ENCODE measurements at regions not wholly inside any gene's neighbourhood (a gene's known extent, or its start where the extent isn't known, plus 50 kb on each side); places are given as distances from the start of the nearest gene placed in this dataset.
"Not testable (repeated sequence)": the region's sequence is repeated elsewhere in the genome, so short reads cannot be mapped to it uniquely, and the experiment has no call there.

DNA sequence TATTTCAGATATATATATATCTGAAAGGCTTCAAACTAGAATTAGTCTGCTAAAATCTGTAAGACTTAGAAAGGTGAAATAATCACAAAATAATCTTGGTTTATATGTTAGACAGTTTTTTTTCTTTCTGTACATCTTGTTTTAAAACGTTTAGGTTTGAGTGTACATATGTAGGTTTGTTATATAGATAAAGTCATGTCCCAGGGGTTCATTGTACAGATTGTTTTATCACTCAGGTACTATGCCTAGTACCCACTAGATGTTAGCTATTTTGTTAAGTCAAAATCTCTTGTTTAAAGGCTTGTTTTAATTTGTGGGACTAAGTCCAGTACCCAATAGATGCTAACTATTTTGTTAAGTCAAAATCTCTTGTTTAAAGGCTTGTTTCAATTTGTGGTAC lies 1339.0 kb upstream of the CITED2 start:
- H3K27ac Mint-ChIP-seq = no peak overlapping the region
- DNase-seq (no peak), ATAC-seq (replicated peaks) (no peak)
- H3K4me3 Mint-ChIP-seq = no peak overlapping the region
- peaks cover 4 to 5% of the 10 kb centered on the region in 2 donors for H3K36me3 Mint-ChIP-seq
- peaks cover 6 to 14% of the 10 kb centered on the region in 2 donors for H3K9me3 Mint-ChIP-seq
- peaks cover 14 to 25% of the 10 kb centered on the region in 2 donors for H3K27me3 Mint-ChIP-seq
- H3K4me1 Mint-ChIP-seq = peaks cover 3 to 14% of the 10 kb centered on the region in 2 donors

GRCh38 chr6:140711019-140711613 lies 1336.7 kb upstream of the CITED2 start:
- no peak for DNase-seq
- H3K27ac Mint-ChIP-seq = no peak overlapping the region
- H3K36me3 Mint-ChIP-seq = no peaks in the 10 kb centered on the region
- peaks cover 0 to 6% of the 10 kb centered on the region in 2 donors for H3K9me3 Mint-ChIP-seq
- ATAC-seq (replicated peaks) = peak; percentile 87 to 95
- H3K4me1 Mint-ChIP-seq = peaks cover 3 to 14% of the 10 kb centered on the region in 2 donors
- peak overlapping the region in 1 of 2 donors; percentile 11 for H3K4me3 Mint-ChIP-seq
- peaks cover 9 to 19% of the 10 kb centered on the region in 2 donors for H3K27me3 Mint-ChIP-seq

GRCh38 chr6:140708441-140708840 lies 1334.0 kb upstream of the CITED2 start:
- ATAC-seq (replicated peaks) = no peak
- no peak overlapping the region for H3K27ac Mint-ChIP-seq

GRCh38 chr6:140704008-140704407 lies 1329.6 kb upstream of the CITED2 start:
- not testable (repeated sequence) for H3K4me1 Mint-ChIP-seq; DNase-seq; H3K9me3 Mint-ChIP-seq; ATAC-seq (replicated peaks); H3K4me3 Mint-ChIP-seq; H3K36me3 Mint-ChIP-seq; H3K27ac Mint-ChIP-seq
- peaks cover 0 to 15% of the 10 kb centered on the region in 2 donors for H3K27me3 Mint-ChIP-seq

More at GRCh38 chr6:140708441-140708840, 1334.0 kb upstream of the CITED2 start:
- Mint-ChIP-seq H3K9me3 (peaks cover 0 to 9% of the 10 kb centered on the region in 2 donors), H3K4me3 (no peak overlapping the region), H3K27me3 (peaks cover 3 to 25% of the 10 kb centered on the region in 2 donors), H3K4me1 (peaks cover 3 to 14% of the 10 kb centered on the region in 2 donors), H3K36me3 (no peaks in the 10 kb centered on the region)
- DNase-seq = no peak

DNA sequence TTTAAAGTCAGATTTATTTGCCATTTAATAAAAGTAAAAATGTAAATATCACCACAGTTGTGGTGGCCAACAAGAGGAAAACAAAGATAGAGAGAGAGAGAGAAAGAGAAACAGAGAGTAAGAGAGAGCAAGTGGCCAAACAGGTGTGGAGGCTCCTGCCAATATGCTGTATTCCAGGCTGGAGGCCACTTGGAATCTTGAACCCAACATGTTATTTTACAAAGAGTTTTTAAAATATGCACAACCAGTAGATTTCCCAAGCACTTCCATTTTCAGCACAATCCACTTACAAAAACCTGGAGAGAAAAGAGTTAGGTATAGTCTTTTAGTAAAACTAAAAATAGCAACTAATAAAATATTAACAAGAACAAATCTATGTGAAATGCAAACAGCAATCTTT lies 1323.1 kb upstream of the CITED2 start:
- Mint-ChIP-seq H3K27ac (no peak overlapping the region), H3K36me3 (no peaks in the 10 kb centered on the region), H3K27me3 (no peaks in the 10 kb centered on the region), H3K4me1 (no peaks in the 10 kb centered on the region), H3K9me3 (peaks cover 0 to 4% of the 10 kb centered on the region in 2 donors), H3K4me3 (no peak overlapping the region)
- no peak for DNase-seq
- no peak for ATAC-seq (replicated peaks)

DNA sequence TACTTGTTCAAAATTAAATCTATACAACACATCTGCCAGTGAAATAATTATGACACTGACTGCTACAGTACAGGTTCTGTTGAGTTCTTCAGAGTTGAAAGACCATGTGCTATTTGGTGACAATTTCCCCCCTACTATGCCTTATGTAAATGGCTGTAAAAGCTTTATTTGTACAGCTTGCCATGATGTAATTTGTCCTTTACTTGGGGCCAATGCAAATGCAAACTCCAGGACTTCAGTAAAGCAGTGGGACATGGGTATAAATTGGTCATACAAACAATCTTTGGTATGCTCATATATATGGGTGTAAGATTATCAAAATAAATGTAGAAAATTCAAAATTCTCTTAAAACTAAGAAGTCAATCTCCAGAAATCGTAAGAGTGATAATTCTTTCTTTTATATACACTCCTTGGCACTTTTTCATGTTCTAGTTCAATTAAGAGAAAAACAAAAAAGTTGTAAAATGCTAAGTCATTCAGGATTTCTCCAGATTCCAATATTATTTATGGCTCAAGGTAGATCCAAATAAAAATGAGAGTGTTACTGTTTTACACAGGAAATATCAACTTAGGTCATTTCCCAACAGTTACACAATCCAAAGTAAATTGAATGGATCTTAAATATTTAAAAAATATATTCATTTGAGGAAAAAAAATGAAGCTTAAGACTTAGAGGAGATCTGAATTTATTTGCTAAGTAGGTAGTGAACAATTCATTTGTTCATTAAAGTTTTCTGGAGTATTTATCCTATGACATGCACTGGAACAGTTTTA lies 1310.5 kb upstream of the CITED2 start:
- H3K4me3 Mint-ChIP-seq = no peak overlapping the region
- no peak overlapping the region for H3K27ac Mint-ChIP-seq
- no peaks in the 10 kb centered on the region for H3K27me3 Mint-ChIP-seq
- H3K9me3 Mint-ChIP-seq = no peaks in the 10 kb centered on the region
- H3K4me1 Mint-ChIP-seq = no peaks in the 10 kb centered on the region
- ATAC-seq (replicated peaks) = no peak
- H3K36me3 Mint-ChIP-seq = no peaks in the 10 kb centered on the region
- no peak for DNase-seq

GRCh38 chr6:140677781-140678528 lies 1303.5 kb upstream of the CITED2 start:
- peaks cover 6 to 10% of the 10 kb centered on the region in 2 donors for H3K4me1 Mint-ChIP-seq

GRCh38 chr6:140671926-140672325 lies 1297.5 kb upstream of the CITED2 start:
- H3K9me3 Mint-ChIP-seq = no peaks in the 10 kb centered on the region
- peaks cover 0 to 3% of the 10 kb centered on the region in 2 donors for H3K4me1 Mint-ChIP-seq
- DNase-seq (no peak), ATAC-seq (replicated peaks) (peak in 1 of 2 donors; percentile 39)
- no peak overlapping the region for H3K4me3 Mint-ChIP-seq
- H3K27me3 Mint-ChIP-seq = no peaks in the 10 kb centered on the region
- H3K36me3 Mint-ChIP-seq = no peaks in the 10 kb centered on the region
- H3K27ac Mint-ChIP-seq = no peak overlapping the region

More at GRCh38 chr6:140677781-140678528, 1303.5 kb upstream of the CITED2 start:
- ATAC-seq (replicated peaks) (peak; percentile 69 to 72), DNase-seq (no peak)
- Mint-ChIP-seq H3K27ac (no peak overlapping the region), H3K4me3 (no peak overlapping the region), H3K27me3 (peaks cover 0 to 5% of the 10 kb centered on the region in 2 donors), H3K36me3 (no peaks in the 10 kb centered on the region), H3K9me3 (peaks cover 0 to 3% of the 10 kb centered on the region in 2 donors)

DNA sequence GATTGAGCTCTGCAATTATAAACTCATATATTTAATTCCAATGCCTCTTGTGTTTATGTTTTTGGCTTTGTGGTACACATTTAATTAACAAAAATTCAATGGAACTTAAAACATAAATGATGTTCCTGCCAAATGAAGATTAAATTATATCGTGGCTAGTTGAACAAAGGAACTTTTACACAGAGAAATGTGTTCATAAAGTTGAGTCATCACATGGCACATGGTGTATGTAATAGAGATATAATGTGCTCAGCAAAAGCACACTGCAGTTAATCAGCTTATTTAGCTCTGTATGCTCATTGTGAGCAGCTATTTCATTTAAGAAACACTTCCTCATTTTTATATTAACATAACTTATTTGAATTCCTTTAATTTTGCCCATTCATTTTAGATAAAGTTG lies 1295.6 kb upstream of the CITED2 start:
- Mint-ChIP-seq H3K36me3 (no peaks in the 10 kb centered on the region), H3K4me1 (peaks cover 0 to 3% of the 10 kb centered on the region in 2 donors), H3K27ac (no peak overlapping the region), H3K9me3 (no peaks in the 10 kb centered on the region), H3K4me3 (no peak overlapping the region), H3K27me3 (no peaks in the 10 kb centered on the region)
- DNase-seq = no peak
- ATAC-seq (replicated peaks) = no peak

DNA sequence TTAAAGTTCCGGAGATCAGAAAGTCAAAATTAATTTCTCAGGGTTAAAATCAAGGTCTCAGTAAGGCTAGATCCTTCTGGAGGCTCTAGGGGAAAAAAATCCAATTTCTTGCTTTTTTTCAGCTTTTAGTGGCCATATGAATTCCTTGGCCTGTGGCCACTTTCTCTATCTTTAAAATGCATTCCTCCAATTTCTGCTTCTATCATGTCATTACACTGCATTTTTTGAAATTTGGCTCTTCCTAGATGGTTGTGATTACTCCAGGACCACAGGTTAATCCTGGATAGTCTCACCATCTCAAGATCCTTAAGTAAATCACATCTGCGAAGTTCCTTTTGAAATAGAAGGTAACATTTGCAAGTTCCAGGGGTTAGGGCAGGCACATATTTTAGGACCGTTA lies 1294.9 kb upstream of the CITED2 start:
- no peaks in the 10 kb centered on the region for H3K9me3 Mint-ChIP-seq
- peaks cover 0 to 3% of the 10 kb centered on the region in 2 donors for H3K4me1 Mint-ChIP-seq
- no peaks in the 10 kb centered on the region for H3K27me3 Mint-ChIP-seq
- ATAC-seq (replicated peaks) (no peak), DNase-seq (no peak)
- H3K36me3 Mint-ChIP-seq = no peaks in the 10 kb centered on the region
- H3K4me3 Mint-ChIP-seq = no peak overlapping the region
- H3K27ac Mint-ChIP-seq = no peak overlapping the region

GRCh38 chr6:140663772-140664171 lies 1289.3 kb upstream of the CITED2 start:
- H3K36me3 Mint-ChIP-seq = no peaks in the 10 kb centered on the region
- no peaks in the 10 kb centered on the region for H3K27me3 Mint-ChIP-seq
- no peak for DNase-seq
- H3K27ac Mint-ChIP-seq = no peak overlapping the region
- H3K4me3 Mint-ChIP-seq = no peak overlapping the region
- peaks cover 6 to 14% of the 10 kb centered on the region in 2 donors for H3K4me1 Mint-ChIP-seq
- ATAC-seq (replicated peaks) = peak; percentile 95 to 99
- H3K9me3 Mint-ChIP-seq = peaks cover 1 to 5% of the 10 kb centered on the region in 2 donors

DNA sequence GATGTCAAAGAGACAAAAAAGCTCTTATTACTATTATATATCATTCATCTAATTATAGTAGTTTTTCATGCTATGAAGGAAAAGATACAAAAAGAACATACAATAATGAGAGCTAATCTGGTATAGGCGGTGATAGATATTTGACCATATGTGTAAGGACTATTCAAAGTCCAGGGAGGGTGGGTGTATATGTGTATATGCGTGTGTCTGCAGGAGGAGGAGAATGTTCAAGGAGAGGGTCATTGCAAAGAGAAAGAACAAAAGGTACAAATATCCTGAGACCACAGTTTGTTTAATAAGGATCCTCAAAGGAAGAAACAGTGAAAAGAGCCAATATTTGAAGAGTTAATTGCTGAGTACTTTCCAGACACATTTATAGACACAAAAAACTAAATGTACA lies 1288.6 kb upstream of the CITED2 start:
- H3K4me3 Mint-ChIP-seq = no peak overlapping the region
- peaks cover 6 to 14% of the 10 kb centered on the region in 2 donors for H3K4me1 Mint-ChIP-seq
- H3K27ac Mint-ChIP-seq = no peak overlapping the region
- ATAC-seq (replicated peaks) = no peak
- no peaks in the 10 kb centered on the region for H3K36me3 Mint-ChIP-seq
- DNase-seq = no peak
- H3K9me3 Mint-ChIP-seq = peaks cover 1 to 5% of the 10 kb centered on the region in 2 donors
- no peaks in the 10 kb centered on the region for H3K27me3 Mint-ChIP-seq

- peaks cover 1 to 5% of the 10 kb centered on the region in 2 donors for H3K9me3 Mint-ChIP-seq
- no peak for ATAC-seq (replicated peaks)
- H3K4me1 Mint-ChIP-seq = peaks cover 6 to 14% of the 10 kb centered on the region in 2 donors
- H3K4me3 Mint-ChIP-seq = no peak overlapping the region
- DNase-seq = no peak
- no peaks in the 10 kb centered on the region for H3K27me3 Mint-ChIP-seq
- H3K36me3 Mint-ChIP-seq = no peaks in the 10 kb centered on the region
- H3K27ac Mint-ChIP-seq = no peak overlapping the region
Measured at GRCh38 chr6:140661691-140662090, 1287.2 kb upstream of the CITED2 start.

DNA sequence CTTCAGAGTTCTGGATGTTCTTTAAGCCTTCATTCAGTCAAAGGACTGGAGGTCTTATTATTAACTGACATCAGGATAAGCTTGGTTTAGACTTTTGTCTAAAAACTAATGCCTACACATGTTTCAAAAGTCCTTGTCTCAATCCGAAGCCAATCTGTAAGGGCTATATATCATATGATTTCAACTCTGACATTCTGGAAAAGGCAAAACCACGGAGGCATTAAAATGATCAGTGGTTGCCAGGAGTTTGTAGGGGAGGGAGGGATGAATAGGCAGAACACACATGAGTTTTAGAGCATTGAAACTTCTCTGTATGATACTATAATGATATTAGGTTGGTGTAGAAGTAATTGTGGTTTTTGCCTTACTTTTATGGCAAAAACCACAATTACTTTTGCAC lies 1285.8 kb upstream of the CITED2 start:
- no peaks in the 10 kb centered on the region for H3K27me3 Mint-ChIP-seq
- no peak overlapping the region for H3K4me3 Mint-ChIP-seq
- H3K27ac Mint-ChIP-seq = no peak overlapping the region
- DNase-seq (no peak), ATAC-seq (replicated peaks) (no peak)
- no peaks in the 10 kb centered on the region for H3K36me3 Mint-ChIP-seq
- H3K4me1 Mint-ChIP-seq = peaks cover 6 to 14% of the 10 kb centered on the region in 2 donors
- H3K9me3 Mint-ChIP-seq = peaks cover 1 to 5% of the 10 kb centered on the region in 2 donors

Data from stimulated activated naive B cell treated with anti-CD40 and anti-IgM and Interleukin-4, amounts not matched to agents 10 μg/mL and 1 μg/mL and 100 μg/mL, for 72 hours (primary cell).